ENCODE measurements at regions not wholly inside any gene's neighbourhood (a gene's known extent, or its start where the extent isn't known, plus 50 kb on each side); places are given as distances from the start of the nearest gene placed in this dataset.

DNA sequence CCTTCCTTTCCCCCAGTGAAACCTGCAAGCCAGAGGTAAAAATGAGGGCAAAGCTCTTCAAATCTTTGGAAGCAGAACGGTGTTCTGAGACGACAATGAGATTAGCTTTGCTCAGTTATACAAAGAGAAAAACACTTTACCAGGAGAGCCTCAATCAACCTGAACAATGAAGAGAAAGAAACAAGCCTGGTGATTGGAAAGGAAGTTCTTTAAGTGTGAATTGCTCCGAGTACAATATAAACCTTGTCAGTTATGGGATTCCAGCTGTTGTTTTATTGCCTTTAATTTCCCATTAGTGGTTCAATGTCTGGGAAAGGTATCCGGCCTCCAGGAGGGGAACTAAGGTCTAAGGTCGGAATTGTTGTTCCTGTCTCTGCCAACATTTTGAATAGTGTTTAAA lies 901.6 kb downstream of the EPHA4 start:
- no peak for DNase-seq

DNA sequence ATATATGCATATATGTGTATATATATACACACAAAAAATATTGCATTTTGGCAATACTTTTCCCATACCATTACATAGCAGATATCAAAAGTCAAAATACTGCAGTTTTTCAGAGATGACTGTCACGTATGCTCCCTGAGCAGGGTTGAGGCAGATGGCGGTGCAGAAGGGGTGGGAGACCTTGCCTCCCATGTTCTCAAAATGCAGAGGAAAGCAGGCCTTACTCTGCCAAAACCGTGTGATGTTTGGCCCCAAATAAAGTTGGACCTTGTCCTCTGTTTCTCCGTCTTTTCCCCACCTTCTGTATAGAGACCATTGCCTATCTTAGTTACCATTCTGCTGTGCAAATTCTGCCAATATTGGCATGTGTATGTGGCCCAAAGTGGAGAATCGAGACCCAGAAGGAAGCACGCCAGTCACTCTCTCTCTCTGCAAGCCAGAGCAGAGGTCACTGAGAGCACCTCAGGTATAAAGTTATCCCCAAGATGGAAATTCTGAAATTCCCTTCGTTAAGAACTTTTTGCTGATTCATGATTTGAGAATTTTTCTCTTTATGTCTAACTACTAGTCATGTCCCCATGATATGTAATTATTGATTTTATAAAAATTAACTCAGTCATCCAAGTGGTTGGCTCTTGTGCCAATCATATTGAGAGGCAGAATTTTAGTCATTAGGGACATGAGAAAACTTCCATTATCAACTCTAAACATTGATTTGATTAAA lies 898.8 kb downstream of the EPHA4 start:
- DNase-seq: no peak

DNA sequence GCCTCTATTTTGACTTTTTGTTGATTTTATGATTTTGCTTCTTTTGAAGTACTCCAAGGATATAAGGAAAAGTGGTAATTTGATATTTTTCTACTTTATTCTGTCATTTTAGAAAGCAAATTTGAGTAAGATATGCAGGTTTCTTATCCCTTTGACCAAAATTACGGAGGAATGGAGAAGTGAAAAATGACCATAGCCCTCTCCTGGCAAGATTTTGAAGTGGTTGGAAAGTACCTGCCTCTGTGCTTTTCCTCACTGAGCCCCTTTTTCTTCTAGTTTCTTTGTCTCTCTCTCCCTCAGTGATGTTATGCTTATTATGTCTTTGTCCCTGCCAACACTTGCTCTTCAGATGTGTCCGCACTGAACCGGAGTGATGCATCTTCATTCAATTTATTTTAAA lies 898.1 kb downstream of the EPHA4 start:
- DNase-seq: no peak

DNA sequence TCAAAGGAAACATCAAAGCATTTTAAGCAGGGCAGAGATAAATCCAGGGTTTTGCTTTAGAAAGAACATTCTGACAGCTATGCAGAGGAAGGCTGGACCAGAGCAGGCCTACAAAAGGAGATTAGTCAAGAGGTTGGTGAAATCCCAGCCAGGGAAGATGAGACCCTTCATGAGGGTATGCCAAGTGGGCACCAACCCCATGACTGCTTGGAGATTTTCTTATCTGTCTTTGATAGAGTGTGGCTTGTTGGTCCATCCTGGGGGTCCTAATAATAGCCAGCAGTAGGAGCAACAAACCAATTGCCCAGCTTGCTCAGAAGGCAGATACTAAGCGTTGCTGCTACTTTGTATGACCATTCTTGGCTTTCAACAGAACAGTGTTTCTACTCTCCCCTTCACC lies 895.4 kb downstream of the EPHA4 start:
- no peak for DNase-seq

DNA sequence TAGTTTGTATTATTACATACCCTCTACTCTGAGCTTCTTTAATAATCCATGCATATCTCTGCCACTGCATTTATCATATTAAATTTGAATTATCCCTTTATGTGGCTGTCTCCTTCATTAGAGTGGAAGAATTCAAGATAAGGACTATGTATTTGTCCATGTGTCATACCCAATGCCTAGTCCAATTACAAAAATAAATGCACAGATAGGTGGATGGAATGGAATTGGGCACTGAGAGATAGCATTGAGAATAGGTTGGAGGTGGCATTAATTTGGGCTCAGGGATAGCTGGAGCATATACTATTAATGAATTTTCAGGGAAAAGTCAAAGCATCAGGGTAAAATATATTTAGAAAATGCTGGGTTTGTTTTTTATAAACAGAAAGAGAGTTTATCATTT lies 893.2 kb downstream of the EPHA4 start:
- no peak for DNase-seq

DNA sequence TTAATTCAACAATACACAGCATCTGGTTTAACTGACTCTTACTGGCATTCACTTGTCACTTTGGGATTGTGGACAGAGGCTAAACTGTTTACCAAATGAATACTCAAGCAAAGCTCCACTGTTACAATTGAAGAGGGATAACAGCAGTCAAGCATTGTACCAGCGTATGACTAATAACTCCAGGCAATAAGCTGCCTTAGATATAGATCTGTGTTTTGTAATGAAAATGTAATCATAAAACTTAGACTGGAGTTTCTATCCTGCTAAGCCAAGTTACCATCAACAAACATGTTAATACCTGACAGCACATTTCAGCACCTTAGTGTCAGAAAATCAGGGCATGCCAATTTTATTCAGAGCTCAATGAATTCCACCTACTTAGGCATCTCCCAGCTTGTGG lies 889.5 kb downstream of the EPHA4 start:
- DNase-seq: no peak

DNA sequence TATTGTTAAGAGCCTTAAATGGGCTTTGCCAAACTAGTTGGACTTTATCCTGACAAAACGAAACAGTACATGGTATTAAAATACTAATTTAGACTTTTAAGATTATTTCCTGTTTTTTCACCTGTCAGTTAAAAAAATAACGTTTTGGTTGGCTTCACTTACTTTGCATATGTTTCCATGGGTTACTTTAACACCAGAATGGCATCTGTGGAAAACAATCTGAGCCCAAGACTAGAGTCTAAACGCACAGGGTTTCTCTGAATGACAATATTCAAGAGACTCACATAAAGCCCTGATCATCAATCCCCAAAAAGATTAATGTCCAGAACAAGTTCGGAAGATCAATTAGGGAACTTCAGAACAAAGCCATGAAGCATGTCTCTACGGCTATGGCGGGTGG lies 888.0 kb downstream of the EPHA4 start:
- no peak for DNase-seq

DNA sequence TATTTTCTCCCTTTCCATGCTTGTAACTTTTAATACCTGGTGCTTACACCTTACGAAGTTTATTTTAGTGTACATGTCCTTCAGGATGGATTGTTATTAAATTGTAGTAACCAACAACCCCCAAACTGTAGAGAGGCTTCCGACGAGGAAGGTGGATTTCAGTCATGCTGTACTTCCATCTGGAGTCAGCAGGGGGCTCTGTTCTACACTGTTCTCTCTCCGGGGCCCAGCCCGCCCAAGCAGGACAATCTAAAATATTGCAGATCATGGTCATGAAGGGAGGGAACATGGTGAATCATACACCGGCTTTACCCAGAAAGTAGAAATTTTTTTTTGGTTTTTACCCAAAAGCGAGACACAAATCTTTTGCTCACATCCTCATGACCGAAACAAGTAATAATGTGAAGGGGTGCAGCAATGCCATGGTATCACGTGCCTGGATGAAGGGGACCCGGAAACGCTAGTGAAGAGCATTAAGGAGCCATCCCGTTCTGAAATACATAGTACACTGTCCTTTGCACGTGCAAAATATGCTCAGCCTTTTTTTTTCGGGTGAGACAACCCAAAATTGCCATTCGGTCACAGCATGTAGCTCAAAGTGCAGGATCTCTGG lies 884.8 kb downstream of the EPHA4 start:
- DNase-seq: peak; percentile 65

DNA sequence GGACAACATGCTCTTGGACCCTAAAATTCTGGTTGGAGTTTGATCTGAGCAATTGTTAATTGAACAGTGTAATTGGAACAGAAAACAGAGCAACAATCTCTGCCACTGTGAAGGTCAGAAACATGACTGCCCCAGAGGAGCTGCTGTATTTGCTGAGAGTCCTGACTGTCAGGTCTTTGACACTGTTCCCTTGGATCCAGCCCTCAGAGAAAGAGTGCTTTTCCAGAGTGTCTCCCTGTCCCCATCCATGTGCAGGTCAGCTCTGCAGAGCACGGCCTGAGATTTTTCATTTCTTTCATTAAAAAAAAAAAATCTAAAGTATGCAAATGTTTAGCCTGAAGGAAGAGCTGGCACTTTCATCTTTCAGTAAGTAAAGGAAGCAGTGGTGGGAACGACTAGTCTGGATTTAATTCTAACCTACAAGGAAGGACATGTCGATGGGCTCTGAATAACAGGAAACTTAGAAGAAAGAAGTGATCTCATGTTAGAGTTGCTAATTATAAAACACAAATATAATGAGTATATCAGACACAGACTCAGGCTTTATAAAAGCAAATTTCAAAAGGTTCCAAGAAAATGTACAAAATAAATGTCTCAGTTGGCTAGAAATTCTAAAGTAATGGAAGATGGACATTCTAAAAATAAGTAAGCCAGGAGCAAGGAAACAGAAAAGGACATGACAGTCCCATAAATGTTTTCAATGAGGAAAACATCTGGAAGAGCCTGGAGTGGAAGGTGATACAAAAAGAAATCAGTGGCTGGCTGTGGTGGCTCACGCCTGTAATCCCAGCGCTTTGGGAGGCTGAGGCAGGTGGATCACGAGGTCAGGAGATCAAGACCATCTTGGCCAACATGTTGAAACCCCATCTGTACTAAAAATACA lies 876.5 kb downstream of the EPHA4 start:
- no peak for DNase-seq

DNA sequence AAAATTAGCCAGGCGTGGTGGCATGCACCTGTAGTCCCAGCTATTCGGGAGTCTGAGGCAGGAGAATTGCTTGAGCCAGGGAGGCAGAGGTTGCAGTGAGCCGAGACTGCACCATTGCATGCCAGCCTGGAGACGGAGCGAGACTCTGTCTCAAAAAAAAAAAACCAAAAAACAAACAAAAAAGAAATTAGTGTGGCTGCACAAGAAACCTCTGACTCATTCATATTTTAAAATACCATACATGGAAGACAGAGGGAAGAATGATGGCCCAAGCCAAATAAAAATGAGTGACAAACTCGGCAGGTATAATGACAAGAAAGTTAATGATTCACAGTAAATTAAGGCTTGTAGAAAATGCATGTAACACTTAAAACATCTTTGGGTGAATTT lies 875.8 kb downstream of the EPHA4 start:
- DNase-seq: no peak

DNA sequence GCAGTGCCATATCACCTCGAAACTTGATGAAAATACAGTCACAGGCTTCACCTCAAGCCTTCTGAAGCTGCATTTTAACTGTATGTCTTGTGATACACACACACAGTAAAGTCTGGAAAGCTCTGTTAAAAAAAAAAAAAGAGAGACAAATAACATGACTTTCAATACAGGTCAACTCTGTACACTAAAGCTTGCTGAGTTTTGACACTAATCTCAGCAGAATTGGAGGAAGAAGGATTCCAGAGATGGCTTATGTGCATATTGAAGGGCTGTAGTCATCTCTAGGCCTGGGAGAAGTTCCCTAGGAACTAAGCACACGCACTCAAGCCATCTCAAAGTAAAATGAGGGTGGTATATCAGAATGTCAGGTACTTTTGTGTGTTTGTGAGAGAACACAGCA lies 875.1 kb downstream of the EPHA4 start:
- DNase-seq: no peak

DNA sequence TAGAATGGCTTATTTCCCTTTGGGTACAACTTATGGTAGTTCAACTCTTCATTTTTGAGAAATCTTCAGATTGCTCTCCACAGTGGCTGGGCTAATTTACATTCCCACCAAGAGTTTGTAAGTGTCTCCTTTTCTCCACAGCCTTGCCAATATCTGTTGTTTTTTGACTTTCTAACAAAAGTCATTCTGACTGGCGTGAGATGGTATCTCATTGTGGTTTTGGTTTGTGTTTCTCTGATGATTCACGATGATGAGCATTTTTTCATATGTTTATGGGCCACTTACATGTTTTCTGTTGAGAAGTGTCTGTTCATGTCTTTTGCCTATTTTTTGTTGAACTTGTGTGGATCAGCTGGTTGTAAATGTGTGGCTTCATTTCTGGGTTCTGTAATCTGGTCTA lies 871.0 kb downstream of the EPHA4 start:
- DNase-seq: no peak

DNA sequence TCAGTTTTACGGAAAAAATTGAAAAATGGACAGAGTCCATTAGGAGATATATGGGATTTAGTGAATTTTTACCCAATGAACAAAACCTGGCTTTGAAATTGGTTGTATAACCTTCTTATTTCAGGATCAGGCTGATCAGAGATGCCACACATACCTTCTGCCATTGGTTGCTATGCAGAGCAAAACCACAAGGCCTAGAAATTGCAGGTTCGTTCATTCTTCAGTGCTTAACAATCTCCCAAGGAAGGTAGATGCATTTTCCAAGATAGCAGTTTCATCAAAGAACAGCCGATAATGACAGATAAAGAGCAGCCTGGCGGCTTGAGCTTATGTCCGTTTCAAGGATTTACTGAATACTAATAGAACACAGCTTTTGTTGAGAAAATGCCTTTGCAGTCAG lies 868.8 kb downstream of the EPHA4 start:
- DNase-seq: no peak

DNA sequence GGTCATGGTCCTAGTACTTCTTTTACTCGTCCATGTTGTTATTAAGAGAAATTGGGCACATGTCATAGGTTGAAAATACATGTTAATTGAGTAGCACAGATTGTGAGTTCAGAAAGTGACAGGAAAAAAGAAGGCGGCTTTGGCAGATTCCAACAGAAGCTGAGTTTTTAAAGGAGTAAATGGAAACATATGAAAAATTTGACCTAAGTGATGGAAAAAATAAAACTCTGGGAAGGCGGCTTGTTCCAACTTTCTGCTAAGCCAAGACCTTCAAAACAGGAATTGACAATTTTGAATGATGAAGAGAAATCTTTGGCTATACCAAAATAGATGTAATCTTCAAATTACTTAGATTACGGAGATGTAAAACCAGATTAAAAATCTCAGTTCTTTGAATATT lies 868.0 kb downstream of the EPHA4 start:
- DNase-seq: no peak

DNA sequence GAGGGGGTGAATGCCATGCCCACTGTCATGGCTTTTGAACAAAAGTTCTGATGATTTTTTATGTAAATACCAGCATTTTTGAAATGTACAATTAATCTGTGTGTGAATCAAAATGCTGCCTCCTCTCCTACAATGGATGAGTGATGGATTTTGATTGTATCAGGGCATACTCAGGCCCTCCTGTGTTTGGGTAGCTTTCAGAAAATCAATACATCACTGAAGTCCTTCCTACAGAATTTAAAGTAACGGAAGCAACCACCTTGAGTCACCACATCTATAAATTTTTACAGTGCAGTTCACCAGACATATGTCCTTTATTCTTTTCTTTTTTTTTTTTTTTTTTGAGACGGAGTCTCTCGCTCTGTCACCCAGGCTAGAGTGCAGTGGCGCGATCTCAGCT lies 867.3 kb downstream of the EPHA4 start:
- no peak for DNase-seq

DNA sequence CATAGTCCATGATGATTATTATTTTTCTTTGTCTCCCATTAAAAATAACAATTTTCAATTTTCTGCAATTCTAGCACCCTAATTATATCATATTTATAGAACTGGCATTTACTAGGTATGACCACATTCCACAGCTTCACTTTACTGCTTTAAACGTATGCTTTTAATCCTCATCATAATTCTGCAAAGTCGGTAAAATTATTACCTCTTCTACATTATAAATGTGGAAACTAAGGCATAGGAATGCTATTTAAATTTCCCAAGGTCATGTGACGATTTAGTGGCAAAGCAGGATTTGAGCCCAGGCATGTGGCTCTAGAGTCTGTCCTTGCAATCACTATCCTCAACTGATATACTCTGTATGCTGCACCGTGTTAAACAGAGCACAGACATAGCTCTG lies 866.4 kb downstream of the EPHA4 start:
- DNase-seq: no peak

DNA sequence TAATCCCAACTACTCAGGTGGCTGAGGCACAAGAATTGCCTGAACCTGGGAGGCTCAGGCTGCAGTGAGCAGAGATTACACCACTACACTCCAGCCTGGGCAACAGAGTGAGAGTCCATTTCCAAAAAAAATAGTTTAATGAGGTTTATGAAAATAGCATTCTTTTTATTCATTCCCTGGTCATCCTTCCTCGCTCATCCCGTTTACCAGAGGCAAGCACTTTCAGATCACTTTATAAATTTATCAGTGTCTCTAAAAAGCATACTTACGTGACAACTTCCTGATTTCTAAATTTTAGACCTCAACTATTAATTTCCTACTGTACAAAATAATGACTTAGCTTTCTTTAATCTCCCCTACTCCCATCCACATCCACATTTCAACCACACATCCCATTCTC lies 864.8 kb downstream of the EPHA4 start:
- no peak for DNase-seq

DNA sequence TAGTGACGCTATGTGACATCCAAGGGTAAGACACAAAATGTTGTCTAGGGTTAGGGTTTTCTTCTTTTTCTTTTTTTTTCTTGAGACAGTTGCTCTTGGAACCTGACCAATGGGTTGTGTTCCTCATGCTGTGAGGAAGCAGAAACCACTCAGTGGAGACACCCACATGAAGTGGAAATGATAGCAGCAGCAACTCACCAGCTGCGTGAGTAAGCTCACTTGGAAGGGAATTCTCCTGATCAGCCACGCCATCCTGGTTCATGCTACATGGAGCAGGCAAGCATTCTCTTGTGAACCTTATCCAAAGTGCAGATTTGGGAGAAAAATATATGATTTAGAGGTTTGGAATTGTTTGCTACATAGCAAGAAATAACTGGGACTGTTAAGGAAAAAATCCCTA lies 863.7 kb downstream of the EPHA4 start:
- DNase-seq: no peak

DNA sequence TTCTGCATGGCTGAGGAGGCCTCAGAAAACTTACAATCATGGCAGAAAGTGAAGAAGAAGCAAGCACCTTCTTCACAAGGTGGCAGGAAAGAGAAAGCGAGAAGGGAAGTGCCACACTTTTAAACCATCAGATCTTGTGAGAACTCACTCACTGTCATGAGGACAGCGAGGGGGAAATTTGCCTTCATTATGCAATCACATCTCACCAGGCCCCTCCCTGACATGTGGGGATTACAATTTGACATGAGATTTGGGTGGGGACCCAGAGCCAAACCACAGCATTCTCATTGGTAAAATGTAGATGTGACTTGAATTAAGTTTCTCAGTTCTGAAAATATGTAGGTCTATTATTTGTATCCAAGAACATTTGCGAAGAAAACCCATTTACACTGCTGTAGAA lies 854.8 kb downstream of the EPHA4 start:
- no peak for DNase-seq

DNA sequence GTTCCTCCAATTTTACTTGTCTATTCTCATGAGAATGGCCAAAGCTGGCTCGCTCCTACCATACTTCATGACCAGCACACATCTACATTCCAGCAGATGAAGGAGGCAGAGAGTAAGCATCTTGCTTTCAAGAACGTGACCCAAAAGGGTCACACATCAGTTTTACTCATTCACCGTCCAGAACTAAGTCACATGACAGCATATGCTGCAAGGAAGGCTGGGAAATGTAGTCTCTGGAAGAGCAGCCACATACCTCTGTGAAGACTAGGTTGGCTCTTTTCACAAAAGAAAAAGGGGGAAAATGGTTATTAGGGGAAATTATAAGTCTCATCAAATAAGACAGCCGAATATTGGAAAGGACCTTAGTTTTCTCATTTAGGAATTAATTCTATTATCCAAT lies 835.3 kb downstream of the EPHA4 start:
- no peak for DNase-seq

DNA sequence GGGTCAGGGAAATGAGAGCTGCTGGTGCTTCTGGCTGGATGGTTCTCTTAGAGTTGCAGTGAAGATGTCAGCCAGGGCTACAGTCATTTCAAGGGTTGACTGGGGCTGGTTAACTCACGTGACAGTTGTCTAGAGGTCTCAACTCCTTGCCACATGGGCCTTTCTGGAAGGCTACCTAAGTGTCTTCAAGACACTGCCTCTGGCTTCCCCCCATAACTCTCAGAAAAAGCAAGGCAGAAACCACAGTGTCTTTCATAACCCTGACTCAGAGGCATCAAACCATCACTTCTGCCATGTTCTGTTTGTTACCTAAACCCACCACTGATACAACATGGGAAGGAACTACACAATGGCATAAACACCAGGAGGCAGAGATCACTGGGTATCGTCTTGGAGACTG lies 828.9 kb downstream of the EPHA4 start:
- DNase-seq: no peak

DNA sequence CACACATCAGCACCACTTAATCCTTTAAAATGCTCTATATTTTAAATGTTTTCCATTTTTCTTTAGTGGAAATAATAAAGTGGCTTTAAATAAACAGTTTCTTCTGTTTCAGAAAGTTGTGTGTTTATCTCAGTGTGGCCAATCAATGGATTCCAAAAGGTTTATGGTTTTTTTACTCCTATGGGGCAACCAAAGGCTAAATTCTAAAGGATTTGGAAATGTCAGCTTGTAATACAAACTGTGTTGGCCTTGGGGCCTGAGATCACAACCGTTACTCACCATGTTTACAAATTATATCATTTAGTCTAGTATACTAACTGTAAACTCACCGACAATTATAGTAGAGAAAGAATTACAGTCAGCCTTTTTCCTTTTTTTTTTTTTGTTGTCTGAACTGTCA lies 827.2 kb downstream of the EPHA4 start:
- DNase-seq: no peak

DNA sequence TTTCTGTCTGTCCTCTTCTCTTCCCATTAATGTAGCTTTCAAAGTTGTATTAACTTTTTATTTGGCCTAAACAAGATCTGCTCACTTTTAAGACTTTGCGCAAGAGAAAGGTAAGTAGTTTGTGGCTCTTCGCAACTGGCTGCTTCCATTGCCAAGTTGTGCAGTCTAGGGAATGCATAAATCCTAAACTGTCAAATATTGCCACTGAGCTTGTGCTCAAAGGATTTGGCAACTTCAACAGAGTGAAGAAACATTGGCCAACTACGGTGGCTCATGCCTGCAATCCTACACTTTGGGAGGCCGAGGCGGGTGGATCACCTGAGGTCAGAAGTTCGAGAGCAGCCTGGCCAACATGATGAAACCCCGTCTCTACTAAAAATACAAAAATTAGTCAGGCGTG lies 826.4 kb downstream of the EPHA4 start:
- no peak for DNase-seq

DNA sequence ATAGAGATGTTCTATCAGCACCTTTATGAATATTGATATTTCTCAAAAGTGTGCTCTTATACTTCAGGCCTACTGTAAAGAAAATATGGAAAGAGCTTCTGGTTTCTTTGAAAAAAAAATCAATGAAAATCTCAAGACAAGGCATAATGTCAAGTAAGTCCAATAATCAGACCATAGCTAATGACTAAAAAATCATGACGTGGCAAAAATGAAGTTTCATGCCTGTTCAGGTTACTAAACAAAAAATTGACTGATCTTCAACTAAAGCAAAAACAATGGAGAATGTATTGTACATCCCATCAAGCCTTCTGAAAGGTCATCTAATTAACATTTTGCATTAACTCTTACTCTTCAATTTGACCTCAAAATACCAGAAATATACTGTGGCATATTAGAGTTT lies 824.4 kb downstream of the EPHA4 start:
- no peak for DNase-seq

Measured in CD4-positive, alpha-beta T cell treated with Interleukin-12 subunit alpha and Interleukin-12 subunit beta, for 1 hour (primary cell).